ENCODE measurements at regions not wholly inside any gene's neighbourhood (a gene's known extent, or its start where the extent isn't known, plus 50 kb on each side); places are given as distances from the start of the nearest gene placed in this dataset.

GRCh38 chr1:227451954-227452353 is 111.4 kb upstream of the ZNF678 start:
- CTCF ChIA-PET, result interaction anchor here (1.0 kb wide), 1 partner anchor 194 kb away, joined by 3 read pairs; no protein-coding TSS in a partner anchor
- BruUV-seq (replicated peaks), result no TSS peak
- peaks cover 6% of the 10 kb centered on the region for H3K27me3 ChIP-seq (ENCODE audit: control insufficient read depth, insufficient read depth, low read length)
- H3K27ac ChIP-seq (ENCODE audit: low read length), result no peak overlapping the region
- ATAC-seq (no peak), DNase-seq (ENCODE audit: low read depth, low spot score) (no peak)
- H3K4me3 ChIP-seq (ENCODE audit: low read depth in 2 of 2, low read length in 2 of 2), result no peak overlapping the region
- TF ChIP-seq SIN3A (IDR thresholded peaks at IDR 0.05; ENCODE audit: borderline replicate concordance, insufficient read depth, low read depth, low read length), result no peak
- no peak for TF ChIP-seq TCF7L2 (IDR thresholded peaks at IDR 0.05; ENCODE audit: low read depth, low read length)
- TF ChIP-seq REST (IDR thresholded peaks at IDR 0.05; ENCODE audit: insufficient read depth in 1 of 2, low read depth in 2 of 2, low read length in 1 of 2), result no peak
- TF ChIP-seq POLR2AphosphoS5 (IDR thresholded peaks at IDR 0.05; ENCODE audit: low read depth, low read length), result no peak
- TF ChIP-seq CTCF (IDR thresholded peaks at IDR 0.05), result no peak
- intact Hi-C loops (cut with micrococcal nuclease; ENCODE audit: unreplicated experiment), result no loop called here
- no peaks in the 10 kb centered on the region for H3K36me3 ChIP-seq (ENCODE audit: control insufficient read depth, insufficient read depth, low read length)
- H3K9me3 ChIP-seq (ENCODE audit: control insufficient read depth, insufficient read depth, low read depth, low read length), result no peaks in the 10 kb centered on the region
- POLR2A ChIA-PET, result no interaction called here
- H3K4me1 ChIP-seq (ENCODE audit: control insufficient read depth, insufficient read depth, low read length), result no peaks in the 10 kb centered on the region
- in situ Hi-C loops (cut with HindIII; ENCODE audit: low pct_unique_long_range_greater_than_20kb, low sequenced_read_pairs), result no loop called here

- POLR2A ChIA-PET, result no interaction called here
- DNase-seq (ENCODE audit: low read depth, low spot score) (no peak), ATAC-seq (no peak)
- CTCF ChIA-PET, result interaction anchor here (1.0 kb wide), 1 partner anchor 193 kb away, joined by 3 read pairs; no protein-coding TSS in a partner anchor
- intact Hi-C loops (cut with micrococcal nuclease; ENCODE audit: unreplicated experiment) (no loop called here), in situ Hi-C loops (cut with HindIII; ENCODE audit: low pct_unique_long_range_greater_than_20kb, low sequenced_read_pairs) (no loop called here)
- no peaks in the 10 kb centered on the region for H3K36me3 ChIP-seq (ENCODE audit: control insufficient read depth, insufficient read depth, low read length)
- TF ChIP-seq TCF7L2 (IDR thresholded peaks at IDR 0.05; ENCODE audit: low read depth, low read length) (no peak), REST (IDR thresholded peaks at IDR 0.05; ENCODE audit: insufficient read depth in 1 of 2, low read depth in 2 of 2, low read length in 1 of 2) (no peak), POLR2AphosphoS5 (IDR thresholded peaks at IDR 0.05; ENCODE audit: low read depth, low read length) (no peak), SIN3A (IDR thresholded peaks at IDR 0.05; ENCODE audit: borderline replicate concordance, insufficient read depth, low read depth, low read length) (no peak), CTCF (IDR thresholded peaks at IDR 0.05) (no peak)
- H3K4me3 ChIP-seq (ENCODE audit: low read depth in 2 of 2, low read length in 2 of 2), result no peak overlapping the region
- H3K27ac ChIP-seq (ENCODE audit: low read length), result no peak overlapping the region
- no TSS peak for BruUV-seq (replicated peaks)
- H3K27me3 ChIP-seq (ENCODE audit: control insufficient read depth, insufficient read depth, low read length), result peaks cover 6% of the 10 kb centered on the region
- H3K4me1 ChIP-seq (ENCODE audit: control insufficient read depth, insufficient read depth, low read length), result no peaks in the 10 kb centered on the region
- no peaks in the 10 kb centered on the region for H3K9me3 ChIP-seq (ENCODE audit: control insufficient read depth, insufficient read depth, low read depth, low read length)
These were observed 112.3 kb upstream of the ZNF678 start for GRCh38 chr1:227451057-227451456.
